ENCODE measurements at regions not wholly inside any gene's neighbourhood (a gene's known extent, or its start where the extent isn't known, plus 50 kb on each side); places are given as distances from the start of the nearest gene placed in this dataset.

DNA sequence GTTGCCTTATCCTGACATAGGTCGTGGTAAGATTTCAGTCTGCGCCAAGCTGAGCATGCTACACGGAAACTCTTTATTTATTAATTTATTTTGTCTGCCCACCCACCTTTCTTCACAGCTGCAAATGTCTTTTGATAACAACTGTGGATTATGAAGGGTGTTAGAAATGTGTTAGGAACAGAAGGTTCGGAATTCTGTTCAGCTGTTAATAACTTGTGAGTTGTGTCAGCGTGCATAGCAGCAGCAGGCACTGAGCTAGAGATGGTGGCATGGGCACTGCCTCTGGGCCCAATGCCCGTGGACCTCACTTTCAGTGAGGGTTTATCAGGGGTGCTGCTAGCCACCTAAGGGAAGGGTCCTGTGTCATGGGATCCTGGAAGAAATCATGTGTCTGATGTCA lies 162.5 kb upstream of the NTM start:
- no peak for ATAC-seq
- Mint-ChIP-seq H3K4me1 (no peaks in the 10 kb centered on the region), H3K9me3 (peaks cover 0 to 16% of the 10 kb centered on the region in 2 donors), H3K27ac (no peak overlapping the region), H3K27me3 (peaks cover 7% of the 10 kb centered on the region), H3K4me3 (no peak overlapping the region)
- DNase-seq: no peak

DNA sequence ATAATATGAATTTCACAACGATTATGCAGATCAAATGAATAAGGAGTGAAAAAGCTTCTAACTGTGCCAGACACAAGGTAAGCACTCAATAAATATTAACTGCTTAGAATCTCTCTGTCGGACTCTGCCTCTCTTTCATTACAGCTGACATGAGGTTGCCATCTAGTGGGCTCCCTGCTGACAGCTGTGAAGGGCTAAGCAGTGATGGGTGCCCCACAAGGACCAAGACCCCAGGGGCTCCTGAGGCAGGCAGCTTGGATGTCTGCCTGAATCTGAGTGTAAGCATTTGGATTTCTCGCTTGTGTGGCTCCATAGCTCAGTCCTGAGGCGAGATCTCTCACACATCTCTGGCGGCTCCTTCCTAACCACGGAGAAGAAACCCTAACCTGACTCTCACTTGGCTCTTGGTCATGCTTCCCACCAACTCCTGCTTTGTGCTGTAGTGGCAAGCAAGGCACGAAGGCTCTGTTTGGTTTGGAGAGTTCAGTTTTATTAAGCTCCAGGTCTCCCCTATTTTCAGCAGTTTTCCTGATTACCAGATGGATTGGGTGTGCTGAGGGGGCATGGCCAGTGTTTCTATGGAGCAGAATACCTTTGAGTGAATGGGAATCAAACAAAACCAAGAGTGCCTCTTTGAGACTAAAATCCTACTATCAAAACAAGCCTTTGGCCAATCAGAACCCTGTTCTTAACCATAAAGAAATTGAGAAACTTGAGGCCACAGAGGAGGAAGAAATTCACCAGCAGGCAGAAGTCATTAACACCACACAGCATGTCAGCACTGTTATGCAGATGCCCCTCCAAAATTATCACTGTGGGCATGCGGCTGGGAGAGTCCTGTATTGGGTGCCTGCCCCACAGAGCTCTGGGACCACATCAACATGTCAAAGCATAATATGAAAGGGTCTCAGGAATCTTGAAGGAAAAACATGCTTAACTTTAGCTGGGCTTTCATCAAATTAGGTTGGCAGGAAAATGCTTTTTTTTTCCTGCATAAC lies 152.8 kb upstream of the NTM start:
- Mint-ChIP-seq H3K27me3 (no peaks in the 10 kb centered on the region), H3K4me3 (no peak overlapping the region), H3K27ac (no peak overlapping the region), H3K4me1 (no peaks in the 10 kb centered on the region), H3K9me3 (peaks cover 0 to 10% of the 10 kb centered on the region in 2 donors)
- ATAC-seq (no peak), DNase-seq (no peak)

- H3K4me3 Mint-ChIP-seq: no peak overlapping the region
- H3K27ac Mint-ChIP-seq: no peak overlapping the region
- H3K27me3 Mint-ChIP-seq: no peaks in the 10 kb centered on the region
- H3K4me1 Mint-ChIP-seq: no peaks in the 10 kb centered on the region
- ATAC-seq (no peak), DNase-seq (no peak)
- H3K9me3 Mint-ChIP-seq: peaks cover 0 to 7% of the 10 kb centered on the region in 2 donors
Observed at GRCh38 chr11:131218542-131218941, 151.9 kb upstream of the NTM start.

- DNase-seq: no peak
- ATAC-seq: no peak
- Mint-ChIP-seq H3K27me3 (no peaks in the 10 kb centered on the region), H3K9me3 (peaks cover 3 to 10% of the 10 kb centered on the region in 2 donors), H3K4me1 (no peaks in the 10 kb centered on the region), H3K27ac (no peak overlapping the region), H3K4me3 (no peak overlapping the region)
Observed at GRCh38 chr11:131219646-131220045, 150.8 kb upstream of the NTM start.

DNA sequence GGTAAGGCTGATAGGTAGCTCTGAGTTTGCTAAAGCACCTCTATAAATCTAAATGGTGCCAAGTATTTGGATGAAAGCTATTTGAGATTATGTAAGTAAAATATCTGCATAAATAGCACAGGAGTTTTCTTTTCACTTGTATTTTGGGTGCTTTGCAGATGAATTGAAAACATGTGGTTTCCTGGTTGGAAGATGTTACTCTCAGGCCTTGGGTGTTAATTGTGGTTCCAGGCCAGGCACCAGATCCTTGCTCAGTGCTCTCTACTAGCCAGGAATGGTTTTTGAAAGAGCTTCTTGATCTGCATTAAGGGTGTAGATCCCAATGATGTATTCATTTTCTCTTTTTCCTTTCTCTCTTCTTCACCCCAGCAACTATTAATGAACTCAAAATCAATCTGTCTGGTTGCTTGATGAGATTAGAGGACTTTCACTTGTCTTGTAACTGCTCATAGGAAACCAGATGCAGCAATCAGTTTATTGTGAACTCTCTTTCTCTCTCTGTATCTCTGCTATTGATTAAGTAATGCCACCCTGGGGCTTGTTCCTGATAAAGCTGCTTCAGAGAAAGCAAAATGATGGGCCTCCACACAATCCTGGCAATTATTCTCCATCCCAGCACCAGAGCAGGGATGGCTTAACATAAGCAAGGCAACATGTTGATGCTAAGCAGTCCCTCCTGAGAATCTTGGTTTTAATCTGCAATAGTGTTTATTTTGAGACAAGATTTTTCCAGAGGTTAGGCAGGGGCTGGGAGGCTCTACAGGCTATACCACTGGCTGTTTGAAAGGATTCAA lies 147.0 kb upstream of the NTM start:
- no peak for ATAC-seq
- Mint-ChIP-seq H3K4me1 (no peaks in the 10 kb centered on the region), H3K4me3 (no peak overlapping the region), H3K9me3 (peaks cover 6 to 11% of the 10 kb centered on the region in 2 donors), H3K27ac (no peak overlapping the region), H3K27me3 (no peaks in the 10 kb centered on the region)
- no peak for DNase-seq

DNA sequence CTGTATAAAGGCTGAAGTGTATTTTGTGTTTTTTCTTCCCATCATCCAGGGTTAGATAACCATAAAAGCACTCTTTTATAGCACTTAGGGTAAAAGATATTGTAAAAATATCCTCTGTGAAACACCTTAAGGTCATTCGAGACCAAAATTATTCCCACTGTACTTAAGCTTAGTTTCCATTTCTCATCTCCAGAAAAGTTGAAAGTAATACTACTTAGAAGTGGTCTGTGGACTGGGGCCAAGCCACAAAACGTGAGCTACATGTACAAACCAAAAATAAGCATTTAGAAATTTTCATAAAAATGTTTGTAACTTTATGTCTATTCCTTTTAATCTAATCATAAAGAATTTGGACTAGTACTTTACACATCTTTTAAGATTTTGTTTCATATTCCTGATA lies 142.0 kb upstream of the NTM start:
- DNase-seq (no peak), ATAC-seq (no peak)
- no peaks in the 10 kb centered on the region for H3K27me3 Mint-ChIP-seq
- peaks cover 4 to 6% of the 10 kb centered on the region in 2 donors for H3K9me3 Mint-ChIP-seq
- H3K4me1 Mint-ChIP-seq: no peaks in the 10 kb centered on the region
- no peak overlapping the region for H3K4me3 Mint-ChIP-seq
- no peak overlapping the region for H3K27ac Mint-ChIP-seq

DNA sequence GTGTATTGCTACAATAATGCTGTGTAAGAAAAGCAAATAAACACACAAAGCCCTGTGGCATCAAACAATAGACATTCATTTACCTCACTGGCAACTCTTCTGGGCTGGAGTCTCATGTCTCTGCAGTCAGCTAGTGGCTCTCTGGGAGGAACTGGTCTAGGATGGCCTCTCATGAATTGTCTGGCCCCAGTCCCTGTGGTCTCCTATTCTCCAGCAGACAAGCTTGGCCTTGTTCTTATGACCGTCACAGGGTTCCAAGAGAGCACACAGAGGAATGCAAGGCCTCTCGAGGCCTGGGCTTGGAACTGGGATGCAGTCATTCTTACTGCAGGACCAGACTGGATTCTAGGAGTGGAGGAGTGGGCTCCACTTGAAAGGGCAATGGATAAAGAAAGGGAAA lies 141.2 kb upstream of the NTM start:
- no peaks in the 10 kb centered on the region for H3K27me3 Mint-ChIP-seq
- no peaks in the 10 kb centered on the region for H3K4me1 Mint-ChIP-seq
- no peak overlapping the region for H3K27ac Mint-ChIP-seq
- no peak for DNase-seq
- H3K4me3 Mint-ChIP-seq: no peak overlapping the region
- H3K9me3 Mint-ChIP-seq: peaks cover 4 to 6% of the 10 kb centered on the region in 2 donors
- no peak for ATAC-seq

DNA sequence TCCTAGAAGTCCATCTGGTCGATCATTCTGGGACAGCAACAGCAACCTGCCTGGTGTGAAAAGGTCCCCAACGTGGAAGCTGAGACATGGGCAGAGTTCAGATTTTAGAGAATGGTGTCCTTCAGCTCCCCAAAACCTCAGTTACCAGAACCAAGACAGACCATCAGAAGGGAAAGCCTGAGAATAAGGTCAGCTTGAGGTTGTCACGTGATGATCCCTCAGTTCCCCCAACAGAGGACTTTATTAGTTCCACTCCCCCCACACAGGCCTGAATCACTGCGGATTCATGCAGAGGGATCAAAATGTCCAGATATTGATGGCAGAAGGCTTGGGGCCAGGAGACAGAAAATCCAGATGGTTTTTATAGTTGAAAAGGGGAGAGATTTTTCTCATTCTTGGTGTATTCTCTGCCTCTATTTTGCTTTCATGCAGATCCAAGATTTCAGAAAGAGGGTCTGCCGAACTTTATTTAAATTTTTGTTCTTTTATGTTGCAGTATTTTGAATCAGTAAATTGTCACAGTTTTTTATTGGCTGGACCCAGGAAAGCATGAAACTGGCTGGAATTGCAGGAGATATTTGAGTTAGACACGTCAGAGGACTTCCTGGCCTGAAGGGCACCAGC lies 139.0 kb upstream of the NTM start:
- peaks cover 6% of the 10 kb centered on the region for H3K27me3 Mint-ChIP-seq
- H3K4me1 Mint-ChIP-seq: no peaks in the 10 kb centered on the region
- DNase-seq: no peak
- H3K4me3 Mint-ChIP-seq: no peak overlapping the region
- ATAC-seq: no peak
- no peak overlapping the region for H3K27ac Mint-ChIP-seq
- no peaks in the 10 kb centered on the region for H3K9me3 Mint-ChIP-seq

DNA sequence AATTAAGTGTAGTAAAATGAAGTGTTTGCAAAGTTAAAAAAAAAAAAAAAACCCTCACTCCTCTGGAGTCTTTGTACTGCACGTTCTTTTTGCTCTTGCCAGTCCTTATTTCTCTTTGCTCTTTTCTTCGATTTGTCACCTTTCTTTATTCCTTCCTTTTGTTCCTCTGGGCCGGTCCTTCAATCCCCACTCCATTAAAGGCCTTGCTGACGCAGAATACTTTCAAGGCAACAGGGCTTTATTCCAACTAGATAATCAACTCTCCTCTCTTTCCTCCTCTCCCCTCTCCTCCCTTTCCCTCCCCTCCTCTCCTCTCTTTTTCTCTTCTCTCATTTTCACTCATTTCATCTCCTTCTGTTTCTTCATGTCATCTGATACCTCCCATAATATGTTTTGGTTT lies 138.2 kb upstream of the NTM start:
- Mint-ChIP-seq H3K27me3 (peaks cover 6% of the 10 kb centered on the region), H3K9me3 (no peaks in the 10 kb centered on the region), H3K27ac (peak overlapping the region in 1 of 2 donors; percentile 20), H3K4me1 (no peaks in the 10 kb centered on the region), H3K4me3 (no peak overlapping the region)
- ATAC-seq (no peak), DNase-seq (no peak)

DNA sequence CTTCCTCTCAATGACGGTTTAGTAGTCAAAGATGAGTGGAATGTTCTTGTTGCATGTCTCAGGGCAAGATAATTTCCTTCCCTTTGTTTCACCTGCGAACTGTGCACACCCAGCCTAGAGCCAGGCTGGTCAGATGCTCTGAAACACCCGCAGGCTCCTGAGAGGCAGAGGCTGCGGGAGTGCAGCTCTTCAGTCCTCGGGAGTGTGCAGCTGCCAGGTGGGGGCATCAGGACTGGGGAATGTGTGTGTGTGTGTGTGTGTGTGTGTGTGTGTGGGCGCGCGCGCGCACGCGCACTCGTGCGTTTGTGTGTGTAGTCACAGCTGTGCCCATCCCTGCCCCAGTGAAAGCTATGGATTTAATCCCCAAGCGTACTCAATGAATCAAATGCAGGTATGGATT lies 136.2 kb upstream of the NTM start:
- Mint-ChIP-seq H3K4me1 (no peaks in the 10 kb centered on the region), H3K27ac (no peak overlapping the region), H3K9me3 (peaks cover 0 to 6% of the 10 kb centered on the region in 2 donors), H3K4me3 (no peak overlapping the region), H3K27me3 (peaks cover 6% of the 10 kb centered on the region)
- DNase-seq (no peak), ATAC-seq (no peak)

- Mint-ChIP-seq H3K4me3 (no peak overlapping the region), H3K9me3 (peaks cover 0 to 6% of the 10 kb centered on the region in 2 donors), H3K4me1 (no peaks in the 10 kb centered on the region), H3K27ac (peak overlapping the region in 1 of 2 donors; percentile 47), H3K27me3 (peaks cover 6% of the 10 kb centered on the region)
- ATAC-seq (no peak), DNase-seq (no peak)
Observed at GRCh38 chr11:131235328-131236298, 134.8 kb upstream of the NTM start.

DNA sequence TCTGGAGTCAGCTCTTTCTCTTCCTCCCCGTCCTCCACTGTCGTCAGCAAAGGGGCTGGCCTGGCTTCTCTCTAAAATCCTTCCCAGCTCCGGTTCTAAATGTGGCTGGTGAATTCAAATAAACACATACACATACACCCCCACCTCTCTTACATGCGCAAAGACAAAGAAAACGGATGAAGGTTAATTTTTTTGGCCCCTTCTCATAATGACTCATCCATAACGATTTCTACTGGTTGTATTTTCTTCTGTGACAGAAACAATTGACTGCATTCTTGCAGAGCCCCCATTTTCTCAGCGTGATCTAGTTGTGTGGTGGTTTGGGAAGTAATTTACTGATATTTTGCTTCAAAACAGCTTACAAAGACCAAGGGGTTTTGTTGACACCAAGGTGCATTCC lies 130.0 kb upstream of the NTM start:
- no peaks in the 10 kb centered on the region for H3K4me1 Mint-ChIP-seq
- H3K9me3 Mint-ChIP-seq: peaks cover 0 to 12% of the 10 kb centered on the region in 2 donors
- no peak overlapping the region for H3K4me3 Mint-ChIP-seq
- H3K27ac Mint-ChIP-seq: no peak overlapping the region
- DNase-seq (no peak), ATAC-seq (no peak)
- peaks cover 4% of the 10 kb centered on the region for H3K27me3 Mint-ChIP-seq

GRCh38 chr11:131242476-131243000 lies 127.9 kb upstream of the NTM start:
- no peak overlapping the region for H3K4me3 Mint-ChIP-seq
- H3K9me3 Mint-ChIP-seq: peaks cover 4 to 12% of the 10 kb centered on the region in 2 donors
- H3K27me3 Mint-ChIP-seq: peaks cover 24% of the 10 kb centered on the region
- no peak overlapping the region for H3K27ac Mint-ChIP-seq
- H3K4me1 Mint-ChIP-seq: no peaks in the 10 kb centered on the region
- DNase-seq (no peak), ATAC-seq (no peak)

DNA sequence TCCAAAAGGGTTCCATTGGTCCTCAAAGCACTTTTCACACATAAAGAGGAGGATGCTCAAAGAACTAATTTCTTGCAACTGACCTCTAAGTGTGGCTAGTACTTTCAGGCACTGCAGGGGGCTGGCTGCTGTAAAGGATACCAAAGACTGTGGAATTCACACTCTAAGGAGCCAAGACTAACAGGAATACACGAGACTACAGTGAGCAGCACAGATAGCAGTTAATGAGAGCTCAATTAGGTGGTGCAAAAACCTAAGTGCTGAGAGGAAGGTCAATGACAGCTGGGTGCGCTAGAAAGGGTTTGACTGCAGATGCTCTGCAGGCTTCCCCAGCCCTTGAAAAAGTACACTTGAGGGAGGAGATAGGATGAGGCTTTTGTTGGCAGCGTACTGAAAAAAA lies 124.3 kb upstream of the NTM start:
- peaks cover 1 to 5% of the 10 kb centered on the region in 2 donors for H3K9me3 Mint-ChIP-seq
- peaks cover 31% of the 10 kb centered on the region for H3K27me3 Mint-ChIP-seq
- H3K27ac Mint-ChIP-seq: no peak overlapping the region
- DNase-seq: no peak
- no peaks in the 10 kb centered on the region for H3K4me1 Mint-ChIP-seq
- ATAC-seq: no peak
- no peak overlapping the region for H3K4me3 Mint-ChIP-seq
